Endothelial cell of umbilical vein (primary cell): ENCODE measurements at regions not wholly inside any gene's neighbourhood (a gene's known extent, or its start where the extent isn't known, plus 50 kb on each side); places are given as distances from the start of the nearest gene placed in this dataset.
"Not testable (repeated sequence)": the region's sequence is repeated elsewhere in the genome, so short reads cannot be mapped to it uniquely, and the experiment has no call there.

Experiments used
- EZH2 ChIP-seq: IDR thresholded peaks from 2 replicates; pipeline ENCODE4 v1.6.1; 2012; ENCODE audit warnings: borderline replicate concordance, low read depth, mild to moderate bottlenecking, moderate library complexity, low read length, inconsistent platforms; ENCODE audit not compliant: severe bottlenecking
- GATA2 ChIP-seq: IDR thresholded peaks from 2 replicates; pipeline ENCODE4 v1.7.0; 2011; ENCODE audit warnings: low read depth, mild to moderate bottlenecking, moderate library complexity, mixed read lengths, low read length; ENCODE audit not compliant: insufficient read length, insufficient read depth
- JUN ChIP-seq: IDR thresholded peaks from 2 replicates; pipeline ENCODE4 v1.6.1; 2011; ENCODE audit warnings: borderline replicate concordance, low read depth; ENCODE audit not compliant: insufficient read length, insufficient read depth
- MYC ChIP-seq: IDR thresholded peaks from one replicate; pipeline ENCODE4 v1.6.1; 2011; ENCODE audit warnings: mild to moderate bottlenecking, low read depth, low read length
- POLR2A ChIP-seq: IDR thresholded peaks from 2 replicates; pipeline ENCODE4 v1.6.1; 2012; ENCODE audit warnings: low read depth, mild to moderate bottlenecking, control low read depth, low read length
- POLR2AphosphoS5 ChIP-seq: IDR thresholded peaks from 2 replicates; pipeline ENCODE4 v1.6.1; 2012; ENCODE audit warnings: low read depth, mild to moderate bottlenecking, control low read depth, low read length, moderate library complexity; ENCODE audit not compliant: insufficient read depth
- TF ChIP-seq, protein P1 (sequence below), 2 donors: IDR thresholded peaks; 1 replicate in 1 of 2; 2 replicates in 1 of 2; pipeline ENCODE4 v1.5.1; 2011; ENCODE audit warnings: low read length in 2 of 2, mild to moderate bottlenecking in 2 of 2, moderate library complexity in 2 of 2, control low read depth in 1 of 2, inconsistent platforms in 1 of 2, low read depth in 1 of 2; ENCODE audit not compliant: insufficient read depth in 1 of 2; ENCODE audit errors: extremely low read depth in 1 of 2
- TF ChIP-seq, protein P2 (sequence below): IDR thresholded peaks from 2 replicates; pipeline ENCODE4 v1.6.1; 2011; ENCODE audit not compliant: insufficient read depth, insufficient read length

DNA sequence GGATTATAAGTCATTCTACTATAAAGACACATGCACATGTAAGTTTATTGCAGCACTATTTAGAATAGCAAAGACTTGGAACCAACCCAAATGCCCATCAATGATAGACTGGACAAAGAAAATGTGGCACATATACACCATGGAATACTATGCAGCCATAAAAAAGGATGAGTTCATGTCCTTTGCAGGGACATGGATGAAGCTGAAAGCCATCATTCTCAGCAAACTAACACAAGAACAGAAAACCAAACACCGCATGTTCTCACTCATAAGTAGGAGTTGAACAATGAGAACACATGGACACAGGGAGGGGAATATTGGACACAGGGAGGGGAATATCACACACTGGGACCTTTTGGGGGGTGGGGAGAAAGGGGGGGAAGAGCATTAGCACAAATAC, 88.7 kb upstream of the ATXN3L start:
- not testable (repeated sequence) for TF ChIP-seq JUN, EZH2, MYC, GATA2, POLR2A, POLR2AphosphoS5
- TF ChIP-seq, protein P1, sequence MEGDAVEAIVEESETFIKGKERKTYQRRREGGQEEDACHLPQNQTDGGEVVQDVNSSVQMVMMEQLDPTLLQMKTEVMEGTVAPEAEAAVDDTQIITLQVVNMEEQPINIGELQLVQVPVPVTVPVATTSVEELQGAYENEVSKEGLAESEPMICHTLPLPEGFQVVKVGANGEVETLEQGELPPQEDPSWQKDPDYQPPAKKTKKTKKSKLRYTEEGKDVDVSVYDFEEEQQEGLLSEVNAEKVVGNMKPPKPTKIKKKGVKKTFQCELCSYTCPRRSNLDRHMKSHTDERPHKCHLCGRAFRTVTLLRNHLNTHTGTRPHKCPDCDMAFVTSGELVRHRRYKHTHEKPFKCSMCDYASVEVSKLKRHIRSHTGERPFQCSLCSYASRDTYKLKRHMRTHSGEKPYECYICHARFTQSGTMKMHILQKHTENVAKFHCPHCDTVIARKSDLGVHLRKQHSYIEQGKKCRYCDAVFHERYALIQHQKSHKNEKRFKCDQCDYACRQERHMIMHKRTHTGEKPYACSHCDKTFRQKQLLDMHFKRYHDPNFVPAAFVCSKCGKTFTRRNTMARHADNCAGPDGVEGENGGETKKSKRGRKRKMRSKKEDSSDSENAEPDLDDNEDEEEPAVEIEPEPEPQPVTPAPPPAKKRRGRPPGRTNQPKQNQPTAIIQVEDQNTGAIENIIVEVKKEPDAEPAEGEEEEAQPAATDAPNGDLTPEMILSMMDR (IDR thresholded peaks at IDR 0.05; ENCODE audit: extremely low read depth in 1 of 2, insufficient read depth in 1 of 2, low read depth in 1 of 2, low read length in 2 of 2), result not testable (repeated sequence)
- TF ChIP-seq, protein P2, sequence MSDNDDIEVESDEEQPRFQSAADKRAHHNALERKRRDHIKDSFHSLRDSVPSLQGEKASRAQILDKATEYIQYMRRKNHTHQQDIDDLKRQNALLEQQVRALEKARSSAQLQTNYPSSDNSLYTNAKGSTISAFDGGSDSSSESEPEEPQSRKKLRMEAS, result not testable (repeated sequence)
